HUES64 (cell line): ENCODE measurements at regions not wholly inside any gene's neighbourhood (a gene's known extent, or its start where the extent isn't known, plus 50 kb on each side); places are given as distances from the start of the nearest gene placed in this dataset.

Experiments used
- H3K27ac ChIP-seq: 2 replicates; pipeline ENCODE4 v1.7.0; 2013; ENCODE audit warnings: low read depth, low read length, inconsistent platforms
- H3K27me3 ChIP-seq: 2 replicates; pipeline ENCODE4 v1.6.1; 2013; ENCODE audit warnings: mild to moderate bottlenecking, low read length; ENCODE audit not compliant: insufficient read depth
- H3K36me3 ChIP-seq: 2 replicates; pipeline ENCODE4 v1.6.1; 2013; ENCODE audit warnings: mild to moderate bottlenecking, low read length; ENCODE audit not compliant: insufficient read depth
- H3K4me1 ChIP-seq: 2 replicates; pipeline ENCODE4 v1.6.1; 2013; ENCODE audit warnings: mild to moderate bottlenecking, low read length, moderate library complexity; ENCODE audit not compliant: insufficient read depth
- H3K4me3 ChIP-seq: 2 replicates; pipeline ENCODE4 v1.5.1; 2013; ENCODE audit warnings: mild to moderate bottlenecking, low read length, moderate library complexity
- H3K9ac ChIP-seq: 2 replicates; pipeline ENCODE4 v1.6.1; 2013; ENCODE audit warnings: mild to moderate bottlenecking, low read depth, low read length
- H3K9me3 ChIP-seq: 2 replicates; pipeline ENCODE4 v1.6.1; 2013; ENCODE audit warnings: low read depth, low read length; ENCODE audit not compliant: insufficient read depth
- WGBS: fragments of 150-250, 120-280 bp; methylation state at CpG from one replicate; pipeline ENCODE4 v1.1.7; 2013; ENCODE audit warnings: missing lambda C conversion rate; 5-methylcytosine and 5-hydroxymethylcytosine counted together

DNA sequence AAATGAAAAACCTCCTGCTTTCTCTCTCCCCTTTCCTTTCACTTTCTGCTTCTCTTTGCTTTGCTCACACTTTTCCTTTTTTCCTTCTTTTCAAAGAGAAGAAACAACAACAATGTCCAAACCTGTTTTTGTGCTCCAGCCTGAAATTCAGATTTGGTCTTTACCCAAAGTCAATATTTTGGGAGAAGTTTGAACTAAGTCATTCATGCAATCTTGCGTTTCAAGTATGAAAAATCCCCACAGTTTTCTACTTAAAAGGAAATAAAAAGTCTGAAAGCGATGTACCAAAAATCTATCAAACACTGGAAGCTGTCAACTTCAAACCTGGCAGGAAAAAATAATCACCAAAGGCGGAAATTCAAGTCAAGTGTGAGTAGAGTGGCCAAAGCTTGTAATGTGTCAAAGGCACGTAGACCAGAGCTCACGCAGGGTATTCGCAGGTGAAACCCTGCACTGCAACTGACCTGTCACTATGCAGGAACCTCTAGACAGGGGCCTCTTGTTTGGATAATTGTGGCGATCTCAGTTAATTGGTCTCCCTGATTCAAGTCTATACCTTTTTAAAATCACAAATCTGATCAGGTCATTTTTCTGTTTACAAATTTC is 118.8 kb upstream of the GALNT15 start:
- Histone ChIP-seq H3K27ac (no peak overlapping the region), H3K4me3 (no peak overlapping the region), H3K4me1 (peaks cover 7% of the 10 kb centered on the region; the same call in 1 of the 2 replicates), H3K27me3 (no peaks in the 10 kb centered on the region), H3K9ac (no peak overlapping the region), H3K36me3 (no peaks in the 10 kb centered on the region), H3K9me3 (no peaks in the 10 kb centered on the region)
- 95% methylated on average over 7 of the region's 7 CpGs for WGBS

GRCh38 chr3:16056217-16056616 is 118.3 kb upstream of the GALNT15 start:
- Histone ChIP-seq H3K27ac (no peak overlapping the region), H3K9ac (no peak overlapping the region), H3K9me3 (no peaks in the 10 kb centered on the region), H3K4me3 (no peak overlapping the region), H3K27me3 (no peaks in the 10 kb centered on the region), H3K4me1 (peaks cover 7% of the 10 kb centered on the region; the same call in 1 of the 2 replicates), H3K36me3 (no peaks in the 10 kb centered on the region)
- WGBS = 90% methylated on average over 2 of the region's 2 CpGs

GRCh38 chr3:16058521-16058920 is 116.0 kb upstream of the GALNT15 start:
- H3K4me1 ChIP-seq = peaks cover 7% of the 10 kb centered on the region; the same call in 1 of the 2 replicates

GRCh38 chr3:16059081-16059537 is 115.4 kb upstream of the GALNT15 start:
- Histone ChIP-seq H3K4me1 (peaks cover 7% of the 10 kb centered on the region; the same call in 1 of the 2 replicates), H3K27me3 (no peaks in the 10 kb centered on the region), H3K9ac (no peak overlapping the region), H3K9me3 (no peaks in the 10 kb centered on the region), H3K36me3 (no peaks in the 10 kb centered on the region), H3K4me3 (no peak overlapping the region), H3K27ac (no peak overlapping the region)
- 90% methylated on average over 5 of the region's 5 CpGs for WGBS

More at GRCh38 chr3:16058521-16058920, 116.0 kb upstream of the GALNT15 start:
- Histone ChIP-seq H3K9me3 (no peaks in the 10 kb centered on the region), H3K27me3 (no peaks in the 10 kb centered on the region), H3K9ac (no peak overlapping the region), H3K4me3 (no peak overlapping the region), H3K27ac (no peak overlapping the region), H3K36me3 (no peaks in the 10 kb centered on the region)
- whole genome bisulfite sequencing = no CpG with 5 or more reads among the region's 1 CpG

GRCh38 chr3:16059711-16060357 is 114.6 kb upstream of the GALNT15 start:
- no peaks in the 10 kb centered on the region for H3K27me3 ChIP-seq
- H3K36me3 ChIP-seq = no peaks in the 10 kb centered on the region
- H3K27ac ChIP-seq = no peak overlapping the region
- H3K4me3 ChIP-seq = no peak overlapping the region
- H3K9ac ChIP-seq = no peak overlapping the region
- H3K4me1 ChIP-seq = peaks cover 7% of the 10 kb centered on the region; the same call in 1 of the 2 replicates
- no peaks in the 10 kb centered on the region for H3K9me3 ChIP-seq
- 90% methylated on average over 2 of the region's 2 CpGs for WGBS

DNA sequence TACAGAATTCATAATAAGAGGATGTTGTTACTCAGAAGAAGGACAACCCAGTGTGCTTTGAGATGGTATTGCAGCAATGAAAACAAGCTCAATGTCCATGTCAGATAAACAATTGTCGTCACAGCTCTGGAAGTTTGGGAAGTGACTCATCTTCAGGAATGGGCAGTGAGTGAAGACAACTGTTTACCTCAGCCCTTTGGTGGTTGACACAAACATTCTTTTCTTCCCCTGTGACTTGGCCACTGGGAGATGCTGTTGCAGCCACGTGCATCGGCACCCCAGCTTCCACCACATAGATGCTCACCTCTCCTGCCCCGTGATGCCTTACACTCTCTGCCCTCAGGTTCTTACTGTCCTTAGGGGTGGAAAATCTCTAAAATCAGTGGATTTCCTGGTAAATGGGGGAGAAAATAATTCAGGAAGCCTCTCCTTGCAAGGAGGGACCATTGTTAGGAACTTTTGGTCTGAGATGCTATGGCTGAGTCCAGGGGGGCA is 114.1 kb upstream of the GALNT15 start:
- H3K36me3 ChIP-seq = no peaks in the 10 kb centered on the region
- H3K9ac ChIP-seq = no peak overlapping the region
- peaks cover 6% of the 10 kb centered on the region; the same call in 1 of the 2 replicates for H3K4me1 ChIP-seq
- no peak overlapping the region for H3K4me3 ChIP-seq
- no peaks in the 10 kb centered on the region for H3K9me3 ChIP-seq
- H3K27ac ChIP-seq = no peak overlapping the region
- H3K27me3 ChIP-seq = no peaks in the 10 kb centered on the region
- WGBS = 52% methylated on average over 4 of the region's 4 CpGs

DNA sequence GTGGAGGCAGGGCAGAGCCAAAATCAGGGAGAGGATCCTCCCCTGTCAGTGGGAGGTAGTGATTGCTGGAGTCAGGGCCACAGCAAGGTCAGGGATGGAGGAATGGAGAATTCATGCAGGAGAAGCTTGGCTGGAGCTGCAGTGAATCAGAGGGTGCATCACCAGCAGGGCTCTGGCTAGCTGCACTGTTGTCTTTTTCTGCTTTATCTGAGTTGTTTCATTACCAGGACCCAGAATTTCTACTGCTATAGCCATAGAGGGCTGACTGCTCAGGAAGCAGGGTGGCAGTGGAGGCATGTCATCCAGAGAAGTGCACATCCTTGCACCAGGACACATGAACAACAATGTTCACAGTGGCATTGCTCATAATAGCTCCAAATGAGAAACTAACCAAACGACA is 113.5 kb upstream of the GALNT15 start:
- H3K27me3 ChIP-seq = no peaks in the 10 kb centered on the region
- 86% methylated on average over 1 of the region's 1 CpG for WGBS
- no peak overlapping the region for H3K27ac ChIP-seq
- no peak overlapping the region for H3K9ac ChIP-seq
- peaks cover 4% of the 10 kb centered on the region; the same call in 1 of the 2 replicates for H3K4me1 ChIP-seq
- no peaks in the 10 kb centered on the region for H3K36me3 ChIP-seq
- H3K9me3 ChIP-seq = no peaks in the 10 kb centered on the region
- H3K4me3 ChIP-seq = no peak overlapping the region

DNA sequence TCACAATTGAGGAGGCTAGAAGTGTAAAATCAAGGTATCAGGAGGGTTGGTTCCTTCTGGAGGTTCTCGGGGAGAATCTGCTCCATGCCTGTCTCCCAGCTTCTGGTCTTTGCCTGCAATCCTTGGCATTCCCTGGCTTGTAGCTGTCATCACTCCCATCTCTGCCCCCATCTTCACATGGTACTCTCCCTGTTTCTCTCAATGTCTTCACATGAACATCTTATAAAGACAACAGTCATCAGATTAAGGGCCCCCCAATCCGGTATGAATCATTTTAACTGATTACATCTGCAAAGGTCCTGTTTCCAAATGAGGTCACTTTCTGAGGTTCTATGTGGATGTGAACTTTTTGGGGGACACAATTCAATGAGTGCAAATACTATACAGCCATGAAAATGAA is 113.0 kb upstream of the GALNT15 start:
- Histone ChIP-seq H3K36me3 (no peaks in the 10 kb centered on the region), H3K9ac (no peak overlapping the region), H3K27me3 (no peaks in the 10 kb centered on the region), H3K9me3 (no peaks in the 10 kb centered on the region), H3K4me3 (no peak overlapping the region), H3K4me1 (peaks cover 4% of the 10 kb centered on the region; the same call in 1 of the 2 replicates), H3K27ac (no peak overlapping the region)
- WGBS = 96% methylated on average over 2 of the region's 2 CpGs

DNA sequence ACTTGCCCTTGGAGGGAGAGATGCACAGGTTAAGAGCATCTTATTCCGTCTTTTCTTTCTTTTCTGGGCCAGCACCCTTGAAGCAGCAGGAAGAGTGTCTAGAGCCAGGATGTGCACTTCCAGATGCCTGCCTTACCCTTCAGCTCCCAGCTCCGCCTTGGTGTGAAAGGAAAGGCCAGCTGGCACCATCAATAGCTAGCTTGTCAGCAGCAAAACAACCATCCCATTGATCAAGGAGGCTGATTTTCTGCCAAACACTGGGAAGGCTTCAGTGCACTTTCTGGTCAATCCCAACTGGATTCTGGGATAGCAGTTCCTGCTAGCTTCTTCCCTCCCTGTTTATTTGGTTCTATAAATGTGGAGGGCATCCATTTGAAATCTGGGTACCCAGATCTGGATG is 110.9 kb upstream of the GALNT15 start:
- H3K36me3 ChIP-seq = no peaks in the 10 kb centered on the region
- H3K4me3 ChIP-seq = no peak overlapping the region
- H3K9me3 ChIP-seq = no peaks in the 10 kb centered on the region
- H3K4me1 ChIP-seq = peaks cover 4% of the 10 kb centered on the region; the same call in 1 of the 2 replicates
- H3K9ac ChIP-seq = no peak overlapping the region
- H3K27me3 ChIP-seq = no peaks in the 10 kb centered on the region
- no peak overlapping the region for H3K27ac ChIP-seq
- WGBS = 100% methylated on average over 2 of the region's 2 CpGs

- no peaks in the 10 kb centered on the region for H3K9me3 ChIP-seq
- peaks cover 4% of the 10 kb centered on the region; the same call in 1 of the 2 replicates for H3K4me1 ChIP-seq
- no peaks in the 10 kb centered on the region for H3K36me3 ChIP-seq
- H3K9ac ChIP-seq = no peak overlapping the region
- H3K27ac ChIP-seq = no peak overlapping the region
- 95% methylated on average over 3 of the region's 3 CpGs for WGBS
- no peaks in the 10 kb centered on the region for H3K27me3 ChIP-seq
- no peak overlapping the region for H3K4me3 ChIP-seq
Observed at GRCh38 chr3:16064642-16065414, 109.7 kb upstream of the GALNT15 start.

DNA sequence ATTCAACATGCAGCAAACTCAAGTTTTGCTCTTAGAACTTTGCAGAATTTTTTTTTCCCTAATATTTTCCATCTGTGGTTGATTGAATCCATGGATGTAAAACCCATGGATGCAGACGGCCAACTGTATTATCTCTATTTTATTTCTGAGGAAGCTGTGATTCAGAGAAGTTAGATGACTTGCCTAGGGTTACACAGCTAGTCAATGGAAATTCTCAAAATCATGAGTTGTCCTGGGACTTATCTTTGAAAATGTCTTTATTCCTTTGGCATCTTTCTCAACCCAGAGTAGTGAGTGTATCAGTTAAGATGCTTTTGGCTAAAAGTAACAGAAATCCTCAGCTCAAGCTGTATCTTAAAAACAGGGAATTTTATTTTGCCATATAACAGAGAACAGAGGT is 107.9 kb upstream of the GALNT15 start:
- 100% methylated on average over 1 of the region's 1 CpG for WGBS
- no peak overlapping the region for H3K9ac ChIP-seq
- no peaks in the 10 kb centered on the region for H3K36me3 ChIP-seq
- H3K27ac ChIP-seq = no peak overlapping the region
- no peaks in the 10 kb centered on the region for H3K27me3 ChIP-seq
- no peaks in the 10 kb centered on the region for H3K9me3 ChIP-seq
- H3K4me1 ChIP-seq = no peaks in the 10 kb centered on the region
- no peak overlapping the region for H3K4me3 ChIP-seq
